K562 (cell line): ENCODE measurements at regions not wholly inside any gene's neighbourhood (a gene's known extent, or its start where the extent isn't known, plus 50 kb on each side); places are given as distances from the start of the nearest gene placed in this dataset.

Source experiments
- ATAC-seq: fragments of 200-7000 bp; cut with Tn5 transposase; 3 replicates; pipeline ENCODE4 v1.9.1; 2020; ENCODE audit warnings: moderate library complexity
- BruUV-seq: library from RNA; stranded (reverse); fragments of 400-500 nt; replicated peaks from 2 replicates; lab custom pipeline; 2021; lab: Mats Ljungman, UMichigan
- CTCF ChIA-PET: fragments of 300-600 bp; formaldehyde crosslinking; extraction: SDS; loops from one replicate; lab custom pipeline; 2021; ENCODE audit warnings: low intra/inter-chr PET ratio; lab: Yijun Ruan, JAX
- POLR2A ChIA-PET: fragments of 300-600, 350-650 bp; sonication (Branson Sonifier 250); formaldehyde crosslinking; extraction: SDS; loops from one replicate; lab custom pipeline; 2021; ENCODE audit warnings: antibody characterized with exemption, inconsistent platforms; lab: Yijun Ruan, JAX
- DNase-seq, 4 experiments: peaks; one replicate each; pipeline versions ENCODE4 v3.0.0 to v3.0.0-alpha.2; 2011 to 2018; ENCODE audit warnings: low spot score in 3 of 4, mixed read lengths in 3 of 4; ENCODE audit errors: extremely low read depth in 1 of 4
- FAIRE-seq: peaks from 2 replicates; lab custom pipeline; 2011; peaks lifted over from hg19 to GRCh38; lab: Jason Lieb, UNC
- H2AFZ ChIP-seq: 2 replicates; pipeline ENCODE4 v1.6.0; 2011; ENCODE audit warnings: low read depth, low read length, control low read depth, inconsistent platforms
- H3K27ac ChIP-seq: fragments of 200-600 bp; 3 replicates; pipeline ENCODE4 v1.8.0; 2011; ENCODE audit warnings: low read depth, mild to moderate bottlenecking, control low read depth, inconsistent platforms, low read length, moderate library complexity, mixed read lengths; ENCODE audit errors: extremely low read depth
- H3K27me3 ChIP-seq, 2 experiments: fragments of 300-600 bp in 1 of 2; 2 replicates in 1 of 2; 3 replicates in 1 of 2; pipeline versions ENCODE4 v1.6.0 to v1.8.0; 2011; ENCODE audit warnings: inconsistent platforms in 2 of 2, low read length in 2 of 2, mild to moderate bottlenecking in 1 of 2, mixed read lengths in 1 of 2, moderate library complexity in 1 of 2; ENCODE audit not compliant: control insufficient read depth in 2 of 2, insufficient read depth in 2 of 2
- H3K36me3 ChIP-seq: fragments of 300-600 bp; 3 replicates; pipeline ENCODE4 v1.8.0; 2011; ENCODE audit warnings: mild to moderate bottlenecking, low read length, inconsistent platforms; ENCODE audit not compliant: control insufficient read depth, insufficient read depth
- H3K4me1 ChIP-seq, 2 experiments: fragments of 200-600 bp in 1 of 2; replicated peaks in 1 of 2; 2 replicates in 1 of 2; 3 replicates in 1 of 2; pipeline versions ENCODE4 v1.5.1 to v1.8.0; 2011; ENCODE audit warnings: inconsistent platforms in 2 of 2, low read length in 2 of 2, mild to moderate bottlenecking in 1 of 2, mixed read lengths in 1 of 2, moderate library complexity in 1 of 2; ENCODE audit not compliant: control insufficient read depth in 2 of 2, insufficient read depth in 2 of 2
- H3K4me2 ChIP-seq: 2 replicates; pipeline ENCODE4 v1.6.1; 2011; ENCODE audit warnings: low read length, control low read depth, inconsistent platforms, mixed read lengths; ENCODE audit not compliant: insufficient read depth
- H3K4me3 ChIP-seq: fragments of 200-600 bp; sonication (generic), shearing (Covaris generic); 2 replicates; pipeline ENCODE4 v1.5.1; 2016; ENCODE audit warnings: control low read depth, inconsistent platforms
- H3K79me2 ChIP-seq: fragments of 200-600 bp; 3 replicates; pipeline ENCODE4 v1.8.0; 2011; ENCODE audit warnings: low read length, inconsistent platforms; ENCODE audit not compliant: control insufficient read depth, insufficient read depth
- H3K9ac ChIP-seq, 2 experiments: 2 replicates each; pipeline versions ENCODE4 v1.6.0 to v1.6.1; 2011; ENCODE audit warnings: low read depth in 2 of 2, low read length in 2 of 2, control low read depth in 1 of 2, inconsistent platforms in 1 of 2, mild to moderate bottlenecking in 1 of 2, mixed read lengths in 1 of 2; ENCODE audit not compliant: insufficient read depth in 1 of 2
- H3K9me1 ChIP-seq: one replicate; pipeline ENCODE4 v1.6.0; 2011; ENCODE audit warnings: inconsistent platforms, mild to moderate bottlenecking, low read length, moderate library complexity; ENCODE audit not compliant: control insufficient read depth, insufficient read depth
- H3K9me3 ChIP-seq: replicated peaks from 2 replicates; pipeline ENCODE4 v1.5.1; 2011; ENCODE audit warnings: low read depth, low read length, inconsistent platforms; ENCODE audit not compliant: control insufficient read depth, insufficient read depth
- H4K20me1 ChIP-seq: replicated peaks from 2 replicates; pipeline ENCODE4 v1.6.1; 2011; ENCODE audit warnings: low read length, inconsistent platforms, mixed read lengths; ENCODE audit not compliant: control insufficient read depth, insufficient read depth
- BRF2 ChIP-seq: IDR thresholded peaks from 3 replicates; pipeline ENCODE4 v1.6.1; 2011; ENCODE audit warnings: borderline replicate concordance, mild to moderate bottlenecking; ENCODE audit not compliant: insufficient read length, insufficient read depth
- CTBP1 ChIP-seq: fragments of 450-650 bp; IDR thresholded peaks from 2 replicates; pipeline ENCODE4 v1.6.1; 2016; ENCODE audit warnings: borderline replicate concordance
- EP300 ChIP-seq: IDR thresholded peaks from 2 replicates; pipeline ENCODE4 v1.6.1; 2012; ENCODE audit warnings: low read length, improper control_type of control experiment
- NCOA2 ChIP-seq, 2 experiments: fragments of 450-650 bp; IDR thresholded peaks; 2 replicates each; pipeline ENCODE4 v1.6.1; 2018; ENCODE audit warnings: mild to moderate bottlenecking in 2 of 2, moderate library complexity in 1 of 2; ENCODE audit not compliant: partially characterized antibody in 2 of 2
- NFXL1 ChIP-seq: fragments of 450-650 bp; formaldehyde crosslinking; IDR thresholded peaks from 2 replicates; pipeline ENCODE4 v1.4.0; 2021; ENCODE audit warnings: mild to moderate bottlenecking
- RB1 ChIP-seq: fragments of 450-650 bp; IDR thresholded peaks from 2 replicates; pipeline ENCODE4 v1.6.1; 2017; ENCODE audit warnings: low read depth, mild to moderate bottlenecking
- SFPQ ChIP-seq: fragments of 200-400 bp; formaldehyde crosslinking; IDR thresholded peaks from 2 replicates; pipeline ENCODE4 v1.6.1; 2017; ENCODE audit warnings: mild to moderate bottlenecking, low read depth, low read length, moderate library complexity
- SNAPC5 ChIP-seq: fragments of 250-450 bp; sonication (Bioruptor Pico); IDR thresholded peaks from 2 replicates; pipeline ENCODE4 v1.8.0; 2021; ENCODE audit warnings: moderate library complexity, mild to moderate bottlenecking, inconsistent platforms
- SRF ChIP-seq, 2 experiments: fragments of 250-450, 450-650 bp in 1 of 2; sonication (Bioruptor Pico) in 1 of 2; sonication (generic) in 1 of 2; formaldehyde crosslinking; IDR thresholded peaks; 2 replicates each; pipeline versions ENCODE4 v1.5.0 to v1.5.1; 2020 to 2022; ENCODE audit warnings: mild to moderate bottlenecking in 1 of 2, missing genetic modification reagents in 1 of 2
- TAL1 ChIP-seq: fragments of 450-650 bp; IDR thresholded peaks from 2 replicates; pipeline ENCODE4 v1.6.1; 2016; ENCODE audit warnings: mild to moderate bottlenecking
- WHSC1 ChIP-seq: IDR thresholded peaks from one replicate; pipeline ENCODE4 v1.6.1; 2012; ENCODE audit warnings: low read length, control low read depth, inconsistent platforms
- ZFP30 ChIP-seq: fragments of 250-450 bp; sonication (Bioruptor Pico); IDR thresholded peaks from 2 replicates; pipeline ENCODE4 v1.8.0; 2022; ENCODE audit warnings: moderate library complexity, mild to moderate bottlenecking, inconsistent platforms, borderline replicate concordance
- ZKSCAN8 ChIP-seq: fragments of 200-800 bp; sonication (Bioruptor generic); IDR thresholded peaks from 2 replicates; pipeline ENCODE4 v1.6.1; 2016; ENCODE audit warnings: missing genetic modification characterization, missing compliant biosample characterization
- ZNF23 ChIP-seq: fragments of 250-450 bp; sonication (Bioruptor Pico); IDR thresholded peaks from 2 replicates; pipeline ENCODE4 v1.4.0; 2020; ENCODE audit warnings: mild to moderate bottlenecking
- WGBS: fragments of 100-300 bp; shearing (Covaris generic); methylation state at CpG from one replicate; pipeline ENCODE4 v1.1.6; 2016; ENCODE audit warnings: low coverage, mixed read lengths; ENCODE audit not compliant: insufficient coverage; ENCODE audit errors: missing lambda C conversion rate; 5-methylcytosine and 5-hydroxymethylcytosine counted together
- in situ Hi-C: fragments of 300-500 bp; cut with MboI; formaldehyde crosslinking; loops from 4 replicates; pipeline ENCODE4 v1.15.0; 2018; ENCODE audit warnings: inconsistent platforms, mixed read lengths
- intact Hi-C: fragments of 100-400 bp; cut with micrococcal nuclease; formaldehyde crosslinking; loops from 2 replicates; pipeline ENCODE4 v1.14.2; 2022
- TF ChIP-seq, protein P1 (sequence below): sonication (generic); formaldehyde crosslinking; IDR thresholded peaks from 2 replicates; pipeline ENCODE4 v1.8.0; 2022; ENCODE audit warnings: missing genetic modification reagents, mild to moderate bottlenecking, moderate library complexity, borderline replicate concordance
- TF ChIP-seq, protein P2 (sequence below): fragments of 200-800 bp; sonication (Bioruptor generic); IDR thresholded peaks from 2 replicates; pipeline ENCODE4 v1.6.1; 2017; ENCODE audit warnings: missing genetic modification characterization, missing compliant biosample characterization

DNA sequence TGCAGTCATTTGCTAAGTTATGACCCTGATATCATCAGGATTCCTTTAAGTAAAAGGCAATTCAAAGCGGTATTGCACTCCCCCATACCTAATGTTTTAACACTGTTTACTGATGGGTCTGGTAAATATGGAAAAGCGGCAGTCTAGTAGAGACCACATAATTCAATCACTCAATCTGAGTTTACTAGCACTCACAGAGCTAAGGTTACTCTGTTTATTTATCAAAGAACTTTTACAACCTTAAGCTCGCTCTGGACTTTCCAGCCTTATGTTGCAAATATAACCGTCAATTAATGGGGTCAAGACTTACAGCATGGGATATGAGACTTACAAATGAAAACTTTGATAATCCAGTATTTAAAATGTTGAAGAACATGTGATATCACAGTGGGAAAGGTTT lies 124.5 kb upstream of the ZCCHC13 start:
- intact Hi-C loops: no loop called here
- H2AFZ ChIP-seq: no peak overlapping the region
- no peak for FAIRE-seq

More for the DNA sequence above, 124.5 kb upstream of the ZCCHC13 start:
- in situ Hi-C loops: no loop called here
- H3K4me3 ChIP-seq: no peak overlapping the region
- ATAC-seq (no peak), DNase-seq (no peak)
- H3K9me3 ChIP-seq: no peaks in the 10 kb centered on the region
- H3K4me2 ChIP-seq: no peak overlapping the region
- H3K36me3 ChIP-seq: no peaks in the 10 kb centered on the region
- H3K4me1 ChIP-seq: no peaks in the 10 kb centered on the region; a peak in 1 of 5 replicates
- WGBS: 3% methylated on average over 4 of the region's 4 CpGs
- H3K27me3 ChIP-seq: peaks cover 0 to 6% of the 10 kb centered on the region in 2 experiments; a peak in 2 of 5 replicates
- H4K20me1 ChIP-seq: no peaks in the 10 kb centered on the region
- ChIA-PET POLR2A (no interaction called here), CTCF (no interaction called here)
- TF ChIP-seq, protein P1, sequence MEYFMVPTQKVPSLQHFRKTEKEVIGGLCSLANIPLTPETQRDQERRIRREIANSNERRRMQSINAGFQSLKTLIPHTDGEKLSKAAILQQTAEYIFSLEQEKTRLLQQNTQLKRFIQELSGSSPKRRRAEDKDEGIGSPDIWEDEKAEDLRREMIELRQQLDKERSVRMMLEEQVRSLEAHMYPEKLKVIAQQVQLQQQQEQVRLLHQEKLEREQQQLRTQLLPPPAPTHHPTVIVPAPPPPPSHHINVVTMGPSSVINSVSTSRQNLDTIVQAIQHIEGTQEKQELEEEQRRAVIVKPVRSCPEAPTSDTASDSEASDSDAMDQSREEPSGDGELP: no peak
- TF ChIP-seq BRF2 (no peak), RB1 (no peak), SNAPC5 (CRISPR knock-in tag) (no peak), ZNF23 (CRISPR knock-in tag) (no peak), ZKSCAN8 (no peak), WHSC1 (no peak), CTBP1 (no peak), TAL1 (no peak), EP300 (no peak), NFXL1 (CRISPR knock-in tag) (no peak), NCOA2 (IDR thresholded peaks at IDR 0.05; ENCODE audit: partially characterized antibody in 2 of 2) (no peak), ZFP30 (CRISPR knock-in tag) (no peak), SFPQ (no peak), SRF (CRISPR knock-in tag; IDR thresholded peaks at IDR 0.05) (no peak)
- TF ChIP-seq, protein P2, sequence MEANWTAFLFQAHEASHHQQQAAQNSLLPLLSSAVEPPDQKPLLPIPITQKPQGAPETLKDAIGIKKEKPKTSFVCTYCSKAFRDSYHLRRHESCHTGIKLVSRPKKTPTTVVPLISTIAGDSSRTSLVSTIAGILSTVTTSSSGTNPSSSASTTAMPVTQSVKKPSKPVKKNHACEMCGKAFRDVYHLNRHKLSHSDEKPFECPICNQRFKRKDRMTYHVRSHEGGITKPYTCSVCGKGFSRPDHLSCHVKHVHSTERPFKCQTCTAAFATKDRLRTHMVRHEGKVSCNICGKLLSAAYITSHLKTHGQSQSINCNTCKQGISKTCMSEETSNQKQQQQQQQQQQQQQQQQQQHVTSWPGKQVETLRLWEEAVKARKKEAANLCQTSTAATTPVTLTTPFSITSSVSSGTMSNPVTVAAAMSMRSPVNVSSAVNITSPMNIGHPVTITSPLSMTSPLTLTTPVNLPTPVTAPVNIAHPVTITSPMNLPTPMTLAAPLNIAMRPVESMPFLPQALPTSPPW (CRISPR knock-in tag): no peak
- no TSS peak for BruUV-seq
- H3K27ac ChIP-seq: no peak overlapping the region
- H3K9ac ChIP-seq: no peak overlapping the region
- no peaks in the 10 kb centered on the region for H3K9me1 ChIP-seq
- no peaks in the 10 kb centered on the region for H3K79me2 ChIP-seq
